H1 (cell line): ENCODE measurements at regions not wholly inside any gene's neighbourhood (a gene's known extent, or its start where the extent isn't known, plus 50 kb on each side); places are given as distances from the start of the nearest gene placed in this dataset.

Experiments
- CTCF ChIP-seq, 3 experiments: IDR thresholded peaks; 1 replicate in 2 of 3; 2 replicates in 1 of 3; pipeline versions ENCODE4 v1.5.1 to v1.6.1; 2011; ENCODE audit warnings: low read length in 3 of 3, mild to moderate bottlenecking in 3 of 3, inconsistent platforms in 2 of 3, low read depth in 1 of 3, moderate library complexity in 1 of 3; ENCODE audit not compliant: insufficient read depth in 1 of 3; ENCODE audit errors: control extremely low read depth in 1 of 3
- FOSL1 ChIP-seq: IDR thresholded peaks from 2 replicates; pipeline ENCODE4 v1.6.1; 2011; ENCODE audit warnings: mild to moderate bottlenecking, low read depth, low read length, moderate library complexity; ENCODE audit not compliant: insufficient read depth

GRCh38 chr2:128640166-128640844, 321.6 kb upstream of the HS6ST1 start:
- no peak for TF ChIP-seq CTCF (IDR thresholded peaks at IDR 0.05; ENCODE audit: control extremely low read depth in 1 of 3, insufficient read depth in 1 of 3, low read depth in 1 of 3, low read length in 3 of 3)
- TF ChIP-seq FOSL1 = no peak
